Vagina (tissue), 2 donors: ENCODE measurements at regions not wholly inside any gene's neighbourhood (a gene's known extent, or its start where the extent isn't known, plus 50 kb on each side); places are given as distances from the start of the nearest gene placed in this dataset.

Experiments
- DNase-seq, 2 donors: peaks; one replicate each; pipeline ENCODE4 v3.0.0-alpha.2; 2017; ENCODE audit errors: extremely low spot score in 2 of 2
- H3K27ac ChIP-seq: fragments of 200-600 bp; sonication (generic); one replicate; pipeline ENCODE4 v1.5.1; 2019
- H3K27me3 ChIP-seq: fragments of 200-600 bp; sonication (generic); one replicate; pipeline ENCODE4 v1.5.1; 2019
- H3K36me3 ChIP-seq, 2 donors: fragments of 200-600 bp; sonication (generic); one replicate each; pipeline ENCODE4 v1.5.1; 2017 to 2019
- H3K4me1 ChIP-seq: fragments of 200-600 bp; sonication (generic); one replicate; pipeline ENCODE4 v1.5.1; 2019
- H3K4me3 ChIP-seq, 2 donors: fragments of 200-600 bp; sonication (generic); 1 replicate in 1 of 2; 2 replicates in 1 of 2; pipeline ENCODE4 v1.5.1; 2016 to 2019
- H3K9me3 ChIP-seq: fragments of 200-600 bp; sonication (generic); one replicate; pipeline ENCODE4 v1.5.1; 2019
- CTCF ChIP-seq, 3 experiments: fragments of 450-650 bp in 2 of 3; fragments of 200-600 bp in 1 of 3; sonication (generic) in 1 of 3; IDR thresholded peaks; one replicate each; pipeline ENCODE4 v1.5.1; 2017 to 2019; ENCODE audit warnings: antibody characterized with exemption in 3 of 3, mild to moderate bottlenecking in 2 of 3, moderate library complexity in 2 of 3
- POLR2A ChIP-seq, 2 donors: fragments of 450-650 bp; IDR thresholded peaks; one replicate each; pipeline ENCODE4 v1.6.1; 2017; ENCODE audit warnings: antibody characterized with exemption in 2 of 2, mild to moderate bottlenecking in 2 of 2, moderate library complexity in 2 of 2
- POLR2AphosphoS5 ChIP-seq, 2 donors: sonication (generic); formaldehyde crosslinking; IDR thresholded peaks; one replicate each; pipeline ENCODE4 v1.9.0; 2017; ENCODE audit warnings: antibody characterized with exemption in 2 of 2, mild to moderate bottlenecking in 2 of 2, low read depth in 1 of 2; ENCODE audit not compliant: insufficient read depth in 1 of 2
- intact Hi-C: fragments of 100-400 bp; cut with DNase I; formaldehyde crosslinking; loops from one replicate; pipeline ENCODE4 v1.15.1; 2023

- H3K36me3 ChIP-seq: no peaks in the 10 kb centered on the region
- intact Hi-C loops: no loop called here
- no peaks in the 10 kb centered on the region for H3K4me1 ChIP-seq
- H3K4me3 ChIP-seq: no peak overlapping the region
- H3K9me3 ChIP-seq: no peaks in the 10 kb centered on the region
- no peaks in the 10 kb centered on the region for H3K27me3 ChIP-seq
- DNase-seq: no peak
- TF ChIP-seq CTCF (IDR thresholded peaks at IDR 0.05): no peak
- no peak for TF ChIP-seq POLR2AphosphoS5 (IDR thresholded peaks at IDR 0.05; ENCODE audit: insufficient read depth in 1 of 2, low read depth in 1 of 2)
- TF ChIP-seq POLR2A (IDR thresholded peaks at IDR 0.05): no peak
- H3K27ac ChIP-seq: no peak overlapping the region
Observed at GRCh38 chr3:28738425-28738824, 389.8 kb upstream of the AZI2 start.

- Histone ChIP-seq H3K36me3 (no peaks in the 10 kb centered on the region), H3K27ac (no peak overlapping the region), H3K4me3 (no peak overlapping the region), H3K9me3 (no peaks in the 10 kb centered on the region), H3K4me1 (no peaks in the 10 kb centered on the region), H3K27me3 (no peaks in the 10 kb centered on the region)
- intact Hi-C loops: no loop called here
- TF ChIP-seq POLR2AphosphoS5 (IDR thresholded peaks at IDR 0.05; ENCODE audit: insufficient read depth in 1 of 2, low read depth in 1 of 2): no peak
- TF ChIP-seq CTCF (IDR thresholded peaks at IDR 0.05): no peak
- no peak for DNase-seq
Observed at GRCh38 chr3:28739647-28740046, 391.0 kb upstream of the AZI2 start.

- H3K27ac ChIP-seq: no peak overlapping the region
- no peak for TF ChIP-seq POLR2A (IDR thresholded peaks at IDR 0.05)
- TF ChIP-seq POLR2AphosphoS5 (IDR thresholded peaks at IDR 0.05; ENCODE audit: insufficient read depth in 1 of 2, low read depth in 1 of 2): no peak
- H3K9me3 ChIP-seq: no peaks in the 10 kb centered on the region
- no peak for DNase-seq
- intact Hi-C loops: no loop called here
- no peak overlapping the region for H3K4me3 ChIP-seq
- H3K27me3 ChIP-seq: no peaks in the 10 kb centered on the region
- no peaks in the 10 kb centered on the region for H3K36me3 ChIP-seq
- peaks cover 6% of the 10 kb centered on the region for H3K4me1 ChIP-seq
Observed at GRCh38 chr3:28743271-28743670, 394.6 kb upstream of the AZI2 start.

GRCh38 chr3:28743831-28744230 is 395.2 kb upstream of the AZI2 start:
- TF ChIP-seq CTCF (IDR thresholded peaks at IDR 0.05) (no peak), POLR2A (IDR thresholded peaks at IDR 0.05) (no peak), POLR2AphosphoS5 (IDR thresholded peaks at IDR 0.05; ENCODE audit: insufficient read depth in 1 of 2, low read depth in 1 of 2) (no peak)
- no peak overlapping the region for H3K4me3 ChIP-seq
- intact Hi-C loops: no loop called here
- peaks cover 6% of the 10 kb centered on the region for H3K4me1 ChIP-seq
- H3K27ac ChIP-seq: no peak overlapping the region
- no peaks in the 10 kb centered on the region for H3K9me3 ChIP-seq
- no peaks in the 10 kb centered on the region for H3K27me3 ChIP-seq
- H3K36me3 ChIP-seq: no peaks in the 10 kb centered on the region
- DNase-seq: no peak

GRCh38 chr3:28745436-28745835 is 396.8 kb upstream of the AZI2 start:
- Histone ChIP-seq H3K4me3 (no peak overlapping the region), H3K27me3 (no peaks in the 10 kb centered on the region), H3K9me3 (no peaks in the 10 kb centered on the region), H3K4me1 (peaks cover 6% of the 10 kb centered on the region), H3K36me3 (no peaks in the 10 kb centered on the region), H3K27ac (no peak overlapping the region)
- TF ChIP-seq POLR2AphosphoS5 (IDR thresholded peaks at IDR 0.05; ENCODE audit: insufficient read depth in 1 of 2, low read depth in 1 of 2): no peak
- TF ChIP-seq POLR2A (IDR thresholded peaks at IDR 0.05): no peak
- DNase-seq: no peak
- intact Hi-C loops: no loop called here

GRCh38 chr3:28745916-28746617 is 397.4 kb upstream of the AZI2 start:
- Histone ChIP-seq H3K36me3 (no peaks in the 10 kb centered on the region), H3K9me3 (no peaks in the 10 kb centered on the region), H3K4me1 (peaks cover 6% of the 10 kb centered on the region), H3K27ac (no peak overlapping the region), H3K27me3 (no peaks in the 10 kb centered on the region), H3K4me3 (no peak overlapping the region)
- intact Hi-C loops: no loop called here
- TF ChIP-seq POLR2A (IDR thresholded peaks at IDR 0.05): no peak
- TF ChIP-seq POLR2AphosphoS5 (IDR thresholded peaks at IDR 0.05; ENCODE audit: insufficient read depth in 1 of 2, low read depth in 1 of 2): no peak
- no peak for TF ChIP-seq CTCF (IDR thresholded peaks at IDR 0.05)
- DNase-seq: no peak
